ENCODE measurements at regions not wholly inside any gene's neighbourhood (a gene's known extent, or its start where the extent isn't known, plus 50 kb on each side); places are given as distances from the start of the nearest gene placed in this dataset.

DNA sequence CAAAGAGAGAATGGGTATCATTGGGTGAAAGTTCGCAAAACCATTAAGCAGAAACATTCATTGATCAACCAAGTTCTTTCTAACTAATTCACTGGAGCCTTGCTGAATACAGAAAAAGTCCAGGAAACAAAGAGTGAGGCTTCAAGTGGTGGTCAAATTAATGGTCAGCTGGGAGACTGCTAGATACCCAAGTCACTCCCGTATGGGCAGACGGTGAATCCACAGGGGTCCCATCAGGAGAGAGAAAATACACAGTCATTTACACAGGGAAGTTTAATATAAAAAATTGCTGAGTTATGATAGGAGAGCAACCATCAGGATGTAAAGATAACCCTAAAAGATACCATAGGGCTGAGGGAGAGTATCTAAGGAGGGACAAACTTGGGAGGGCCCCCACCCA lies 198.7 kb upstream of the DTNBP1 start:
- TF ChIP-seq, protein P1, sequence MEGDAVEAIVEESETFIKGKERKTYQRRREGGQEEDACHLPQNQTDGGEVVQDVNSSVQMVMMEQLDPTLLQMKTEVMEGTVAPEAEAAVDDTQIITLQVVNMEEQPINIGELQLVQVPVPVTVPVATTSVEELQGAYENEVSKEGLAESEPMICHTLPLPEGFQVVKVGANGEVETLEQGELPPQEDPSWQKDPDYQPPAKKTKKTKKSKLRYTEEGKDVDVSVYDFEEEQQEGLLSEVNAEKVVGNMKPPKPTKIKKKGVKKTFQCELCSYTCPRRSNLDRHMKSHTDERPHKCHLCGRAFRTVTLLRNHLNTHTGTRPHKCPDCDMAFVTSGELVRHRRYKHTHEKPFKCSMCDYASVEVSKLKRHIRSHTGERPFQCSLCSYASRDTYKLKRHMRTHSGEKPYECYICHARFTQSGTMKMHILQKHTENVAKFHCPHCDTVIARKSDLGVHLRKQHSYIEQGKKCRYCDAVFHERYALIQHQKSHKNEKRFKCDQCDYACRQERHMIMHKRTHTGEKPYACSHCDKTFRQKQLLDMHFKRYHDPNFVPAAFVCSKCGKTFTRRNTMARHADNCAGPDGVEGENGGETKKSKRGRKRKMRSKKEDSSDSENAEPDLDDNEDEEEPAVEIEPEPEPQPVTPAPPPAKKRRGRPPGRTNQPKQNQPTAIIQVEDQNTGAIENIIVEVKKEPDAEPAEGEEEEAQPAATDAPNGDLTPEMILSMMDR (IDR thresholded peaks at IDR 0.05): no peak
- no peak for TF ChIP-seq POLR2AphosphoS5 (IDR thresholded peaks at IDR 0.05)

Data from prostate gland (tissue), 2 donors.